ENCODE measurements at regions not wholly inside any gene's neighbourhood (a gene's known extent, or its start where the extent isn't known, plus 50 kb on each side); places are given as distances from the start of the nearest gene placed in this dataset.

DNA sequence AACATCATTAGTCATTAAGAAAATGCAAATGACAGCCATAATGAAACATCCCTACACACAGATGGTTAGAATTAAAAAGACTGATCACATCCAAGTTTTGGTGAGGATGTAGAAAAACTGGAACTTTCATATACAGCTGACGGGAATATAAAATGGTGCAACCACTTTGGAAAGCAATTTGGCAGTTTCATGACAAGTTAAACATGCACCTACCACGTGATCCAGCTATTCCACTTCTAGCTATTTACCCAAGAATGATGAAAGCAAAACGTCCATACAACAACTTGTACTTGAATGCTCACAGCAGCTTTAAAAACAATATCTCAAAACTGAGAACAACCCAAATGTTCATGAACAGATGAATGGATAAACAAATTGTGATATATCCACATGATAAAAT lies 77.9 kb upstream of the AVPR1A start:
- DNase-seq (ENCODE audit: low spot score) = no peak

DNA sequence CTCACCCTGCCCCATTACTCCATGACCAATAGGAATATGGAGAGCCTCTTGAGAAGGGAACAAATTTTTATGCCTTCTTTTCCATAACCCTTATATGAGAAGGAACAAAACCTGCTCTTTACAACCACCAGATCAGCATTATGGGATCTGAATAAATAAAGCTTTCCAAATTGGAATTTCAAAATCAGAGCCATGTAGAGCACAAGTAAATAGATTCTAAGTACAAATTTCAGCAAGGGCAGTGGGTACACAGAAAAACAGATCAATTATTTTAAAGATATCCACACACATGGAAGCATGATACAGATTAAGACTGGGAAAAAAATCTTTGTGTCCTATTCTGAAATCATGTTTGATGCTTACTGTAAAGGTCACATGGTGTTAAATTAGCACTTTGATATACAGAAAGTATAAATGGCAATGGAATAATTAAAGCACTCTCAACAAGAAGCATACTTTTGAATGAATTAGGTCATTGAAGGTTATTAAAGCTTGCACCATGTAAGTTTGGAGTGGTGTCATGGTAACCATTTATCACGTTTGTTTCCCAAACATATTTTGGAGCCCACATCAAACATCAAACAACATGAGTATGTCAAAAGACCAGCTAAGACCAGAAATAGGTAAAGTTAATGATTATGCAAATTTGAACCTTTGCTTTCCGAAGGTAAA lies 75.9 kb upstream of the AVPR1A start:
- DNase-seq (ENCODE audit: low spot score) = no peak

DNA sequence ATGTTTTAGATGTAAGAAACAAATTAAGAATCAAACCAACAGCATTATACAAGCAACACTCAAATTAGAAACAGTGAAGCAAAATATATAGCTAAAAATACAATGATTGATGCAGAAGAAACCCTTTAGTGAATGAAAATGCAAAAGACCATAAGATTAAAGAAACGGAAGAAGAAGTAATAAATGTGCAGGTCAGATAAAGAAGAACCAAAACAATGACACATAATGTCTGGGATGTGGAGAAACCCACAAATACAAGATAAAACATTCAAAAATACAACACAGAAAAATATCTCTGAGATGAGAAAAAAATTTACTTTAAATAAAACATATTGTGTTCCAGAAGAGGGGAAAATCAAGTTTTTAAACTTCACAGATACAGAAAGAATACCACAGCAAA lies 73.4 kb upstream of the AVPR1A start:
- DNase-seq (ENCODE audit: low spot score) = no peak

DNA sequence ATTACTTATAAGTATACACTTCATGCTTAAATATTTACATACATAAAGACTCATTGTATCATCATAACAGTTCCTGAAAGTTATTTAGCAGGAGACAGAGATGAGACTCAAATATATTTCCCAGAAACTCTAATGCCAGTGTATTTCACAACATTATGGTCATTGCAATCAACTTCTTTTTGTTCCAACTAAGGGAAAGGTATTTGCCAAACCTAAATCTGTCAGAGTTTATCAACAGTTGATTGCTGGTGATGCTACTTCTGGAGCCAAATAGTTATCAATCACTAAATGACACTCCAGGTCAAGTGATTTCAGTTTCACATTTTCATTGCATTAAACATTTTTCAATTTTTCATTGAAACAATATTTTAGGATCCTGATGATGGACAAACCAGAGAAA lies 72.1 kb upstream of the AVPR1A start:
- DNase-seq (ENCODE audit: low spot score) = no peak

DNA sequence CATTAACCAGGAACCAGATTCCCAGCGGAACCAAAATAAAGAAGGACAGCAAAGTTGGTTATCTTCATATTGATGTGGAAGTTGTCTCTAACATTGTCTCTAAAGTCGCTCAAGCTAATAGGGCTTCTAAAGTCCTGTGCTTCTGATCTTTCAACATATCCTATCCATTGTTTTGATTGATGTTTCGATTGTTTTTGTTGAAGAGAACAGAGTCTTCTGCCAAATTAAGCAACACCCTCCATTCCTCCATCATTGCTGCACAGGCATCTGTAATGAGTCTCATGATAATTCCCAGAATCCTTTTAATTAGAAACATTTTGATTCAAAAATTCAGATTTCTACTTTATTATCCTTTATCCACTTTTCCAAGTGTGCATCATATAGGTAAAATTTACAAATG lies 71.6 kb upstream of the AVPR1A start:
- no peak for DNase-seq (ENCODE audit: low spot score)

DNA sequence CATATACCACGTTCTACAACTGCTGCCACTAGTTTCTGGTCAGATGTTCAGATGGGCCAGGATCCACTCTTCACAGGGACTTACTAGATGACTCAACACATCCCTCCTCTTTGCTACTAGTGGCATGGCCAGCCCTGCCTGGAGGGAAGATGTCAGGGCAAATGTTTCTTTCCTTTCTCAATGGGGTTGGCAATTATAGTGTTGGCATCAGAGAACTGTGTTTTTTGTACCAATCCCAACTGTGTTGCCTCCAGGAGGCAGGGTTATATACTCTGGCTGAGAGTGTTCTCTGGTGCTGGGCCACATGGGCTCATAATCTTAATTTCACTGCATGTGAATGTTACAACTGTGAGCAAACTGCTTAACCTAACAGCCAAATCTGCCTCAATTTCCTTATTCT lies 69.9 kb upstream of the AVPR1A start:
- no peak for DNase-seq (ENCODE audit: low spot score)

DNA sequence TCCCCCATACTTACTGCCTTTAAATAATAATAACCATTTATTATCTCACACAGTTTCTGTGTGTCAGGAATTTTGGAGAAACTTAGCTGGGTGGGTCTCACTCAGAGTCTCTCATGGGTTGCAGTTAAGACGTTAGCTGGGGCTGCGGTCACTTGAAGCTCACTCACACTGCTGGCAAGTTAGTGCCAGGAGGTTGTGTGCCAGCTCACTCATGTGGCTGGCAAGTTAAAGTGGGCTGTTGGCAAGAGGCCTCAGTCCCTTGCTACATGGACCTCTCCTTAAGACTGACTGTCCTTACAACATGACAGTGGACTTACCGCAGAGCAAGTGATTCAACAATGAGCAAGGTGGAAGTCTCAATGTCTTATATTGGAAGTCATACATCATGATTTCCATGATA lies 61.3 kb upstream of the AVPR1A start:
- DNase-seq (ENCODE audit: low spot score) = no peak

DNA sequence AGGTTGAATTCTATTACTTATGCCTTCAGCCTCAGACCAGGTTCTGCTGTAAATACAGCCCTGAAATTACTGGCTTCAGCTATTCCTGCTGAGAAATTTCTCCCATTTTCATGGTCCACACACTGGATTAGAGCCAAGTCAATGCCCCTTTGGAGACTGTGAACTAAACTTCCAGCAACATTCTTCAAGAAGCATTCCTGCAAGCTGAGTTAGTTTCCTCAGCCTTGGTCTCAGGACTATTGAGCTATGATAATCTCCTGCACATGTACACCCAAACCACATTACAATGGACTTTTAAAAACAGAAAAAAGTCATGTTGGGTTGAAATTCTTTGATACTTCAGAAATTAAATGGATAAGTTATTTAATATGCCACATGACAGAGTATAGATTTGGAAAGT lies 58.0 kb upstream of the AVPR1A start:
- DNase-seq (ENCODE audit: low spot score) = no peak

DNA sequence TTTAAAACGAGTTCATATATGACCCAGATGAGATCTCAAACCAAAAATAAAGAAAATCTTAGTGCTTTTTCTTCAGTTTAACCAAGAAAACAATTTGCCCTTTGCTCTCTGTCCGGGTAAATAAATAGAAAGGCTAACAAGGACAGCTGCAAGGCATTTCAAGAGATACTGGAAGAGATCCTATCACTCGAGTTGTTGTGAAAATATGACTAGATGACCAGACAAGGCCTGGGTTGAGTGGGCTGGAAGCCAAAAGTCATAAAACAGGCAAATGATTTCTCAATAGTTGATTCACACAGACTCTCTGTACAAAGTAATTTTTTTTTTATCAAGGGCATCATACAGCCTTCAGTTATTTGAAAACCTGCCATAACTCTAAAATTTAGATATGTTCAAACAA lies 55.9 kb upstream of the AVPR1A start:
- DNase-seq (ENCODE audit: low spot score) = no peak

DNA sequence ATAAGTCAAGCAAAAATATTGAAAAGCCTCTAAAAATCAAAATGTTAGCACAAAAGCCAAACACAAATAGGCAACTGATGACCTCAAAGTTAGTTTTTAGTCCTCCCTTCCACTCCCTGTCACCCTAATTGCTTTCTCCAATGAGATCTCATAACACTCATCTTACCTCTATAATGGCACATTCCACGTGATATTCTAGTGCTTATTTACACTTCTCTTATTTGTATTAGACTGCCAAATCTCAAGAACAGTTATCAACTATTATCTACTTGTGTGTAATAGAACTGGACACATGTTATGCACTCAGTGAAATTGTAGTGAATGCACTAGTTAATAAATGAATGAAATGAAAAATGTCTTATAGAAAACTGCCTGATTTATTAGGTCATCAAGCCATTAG lies 55.5 kb upstream of the AVPR1A start:
- DNase-seq (ENCODE audit: low spot score) = no peak
